ENCODE measurements at regions not wholly inside any gene's neighbourhood (a gene's known extent, or its start where the extent isn't known, plus 50 kb on each side); places are given as distances from the start of the nearest gene placed in this dataset.

- ChIA-PET POLR2A (no interaction called here), CTCF (interaction anchor here (0.8 kb wide), 1 partner anchor 416 kb away, joined by 4 read pairs; no protein-coding TSS in a partner anchor)
- no peaks in the 10 kb centered on the region for H3K4me1 Mint-ChIP-seq
- Histone ChIP-seq H3K27ac (ENCODE audit: low read depth, low read length) (no peak overlapping the region), H3K4me1 (ENCODE audit: insufficient read depth, low read length) (no peaks in the 10 kb centered on the region), H3K27me3 (ENCODE audit: insufficient read depth, low read length, poor library complexity, severe bottlenecking) (no peaks in the 10 kb centered on the region), H3K4me3 (ENCODE audit: low read length) (no peak overlapping the region), H3K36me3 (ENCODE audit: insufficient read depth, low read length) (no peaks in the 10 kb centered on the region), H3K9me3 (ENCODE audit: low read length) (no peaks in the 10 kb centered on the region)
- no peak overlapping the region for H3K4me3 Mint-ChIP-seq
- no peaks in the 10 kb centered on the region for H3K9me3 Mint-ChIP-seq
- H3K27me3 Mint-ChIP-seq = peaks cover 3 to 4% of the 10 kb centered on the region in 2 donors
- no peaks in the 10 kb centered on the region for H3K36me3 Mint-ChIP-seq
- no peak for DNase-seq
- H3K27ac Mint-ChIP-seq = no peak overlapping the region
Measured at GRCh38 chr10:61828788-61829187, 72.7 kb upstream of the ARID5B start.

- Mint-ChIP-seq H3K4me3 (no peak overlapping the region), H3K27me3 (peaks cover 4% of the 10 kb centered on the region in 2 donors), H3K36me3 (no peaks in the 10 kb centered on the region), H3K4me1 (peaks cover 0 to 4% (median 3%) of the 10 kb centered on the region in 3 donors), H3K27ac (no peak overlapping the region), H3K9me3 (no peaks in the 10 kb centered on the region)
- POLR2A ChIA-PET = no interaction called here
- no peak for DNase-seq
- Histone ChIP-seq H3K4me3 (ENCODE audit: low read length) (no peak overlapping the region), H3K27ac (ENCODE audit: low read depth, low read length) (no peak overlapping the region), H3K4me1 (ENCODE audit: insufficient read depth, low read length) (no peaks in the 10 kb centered on the region), H3K9me3 (ENCODE audit: low read length) (no peaks in the 10 kb centered on the region), H3K27me3 (ENCODE audit: insufficient read depth, low read length, poor library complexity, severe bottlenecking) (no peaks in the 10 kb centered on the region), H3K36me3 (ENCODE audit: insufficient read depth, low read length) (no peaks in the 10 kb centered on the region)
- CTCF ChIA-PET = interaction anchor here (1.4 kb wide), 1 partner anchor 38 kb away, joined by 5 read pairs; no protein-coding TSS in a partner anchor
Measured at GRCh38 chr10:61830072-61830845, 71.2 kb upstream of the ARID5B start.

GRCh38 chr10:61830846-61831273, 70.6 kb upstream of the ARID5B start:
- Mint-ChIP-seq H3K27ac (no peak overlapping the region), H3K4me3 (no peak overlapping the region), H3K9me3 (no peaks in the 10 kb centered on the region), H3K27me3 (peaks cover 4% of the 10 kb centered on the region in 2 donors), H3K36me3 (no peaks in the 10 kb centered on the region), H3K4me1 (peaks cover 0 to 9% (median 4%) of the 10 kb centered on the region in 3 donors)
- ChIA-PET POLR2A (no interaction called here), CTCF (interaction anchor here (1.4 kb wide), 1 partner anchor 37 kb away, joined by 5 read pairs; no protein-coding TSS in a partner anchor)
- Histone ChIP-seq H3K36me3 (ENCODE audit: insufficient read depth, low read length) (no peaks in the 10 kb centered on the region), H3K27me3 (ENCODE audit: insufficient read depth, low read length, poor library complexity, severe bottlenecking) (no peaks in the 10 kb centered on the region), H3K9me3 (ENCODE audit: low read length) (no peaks in the 10 kb centered on the region), H3K4me1 (ENCODE audit: insufficient read depth, low read length) (no peaks in the 10 kb centered on the region), H3K27ac (ENCODE audit: low read depth, low read length) (no peak overlapping the region), H3K4me3 (ENCODE audit: low read length) (no peak overlapping the region)
- no peak for DNase-seq

GRCh38 chr10:61832866-61833481, 68.5 kb upstream of the ARID5B start:
- no peaks in the 10 kb centered on the region for H3K9me3 ChIP-seq (ENCODE audit: low read length)
- no peak overlapping the region for H3K27ac ChIP-seq (ENCODE audit: low read depth, low read length)
- ChIA-PET POLR2A (no interaction called here), CTCF (no interaction called here)
- H3K4me1 ChIP-seq (ENCODE audit: insufficient read depth, low read length) = no peaks in the 10 kb centered on the region
- H3K4me3 ChIP-seq (ENCODE audit: low read length) = no peak overlapping the region
- H3K36me3 ChIP-seq (ENCODE audit: insufficient read depth, low read length) = no peaks in the 10 kb centered on the region
- Mint-ChIP-seq H3K36me3 (no peaks in the 10 kb centered on the region), H3K4me3 (no peak overlapping the region), H3K4me1 (peaks cover 0 to 17% (median 4%) of the 10 kb centered on the region in 3 donors), H3K27ac (no peak overlapping the region), H3K27me3 (peaks cover 0 to 6% of the 10 kb centered on the region in 2 donors), H3K9me3 (no peaks in the 10 kb centered on the region)
- no peaks in the 10 kb centered on the region for H3K27me3 ChIP-seq (ENCODE audit: insufficient read depth, low read length, poor library complexity, severe bottlenecking)
- DNase-seq = no peak

GRCh38 chr10:61834519-61834918, 67.0 kb upstream of the ARID5B start:
- peaks cover 0 to 17% (median 4%) of the 10 kb centered on the region in 3 donors for H3K4me1 Mint-ChIP-seq
- H3K4me3 Mint-ChIP-seq = no peak overlapping the region
- ChIA-PET CTCF (interaction anchor here (1.0 to 2.9 kb wide), 2 partner anchors 33 to 84 kb away, joined by 3 to 18 read pairs; no protein-coding TSS in a partner anchor), POLR2A (no interaction called here)
- DNase-seq = no peak
- H3K27ac Mint-ChIP-seq = no peak overlapping the region
- H3K27me3 ChIP-seq (ENCODE audit: insufficient read depth, low read length, poor library complexity, severe bottlenecking) = no peaks in the 10 kb centered on the region
- H3K4me1 ChIP-seq (ENCODE audit: insufficient read depth, low read length) = no peaks in the 10 kb centered on the region
- H3K9me3 Mint-ChIP-seq = no peaks in the 10 kb centered on the region
- peaks cover 0 to 3% of the 10 kb centered on the region in 2 donors for H3K27me3 Mint-ChIP-seq
- H3K36me3 ChIP-seq (ENCODE audit: insufficient read depth, low read length) = no peaks in the 10 kb centered on the region
- no peak overlapping the region for H3K4me3 ChIP-seq (ENCODE audit: low read length)
- no peaks in the 10 kb centered on the region for H3K9me3 ChIP-seq (ENCODE audit: low read length)
- H3K27ac ChIP-seq (ENCODE audit: low read depth, low read length) = no peak overlapping the region
- no peaks in the 10 kb centered on the region for H3K36me3 Mint-ChIP-seq

DNA sequence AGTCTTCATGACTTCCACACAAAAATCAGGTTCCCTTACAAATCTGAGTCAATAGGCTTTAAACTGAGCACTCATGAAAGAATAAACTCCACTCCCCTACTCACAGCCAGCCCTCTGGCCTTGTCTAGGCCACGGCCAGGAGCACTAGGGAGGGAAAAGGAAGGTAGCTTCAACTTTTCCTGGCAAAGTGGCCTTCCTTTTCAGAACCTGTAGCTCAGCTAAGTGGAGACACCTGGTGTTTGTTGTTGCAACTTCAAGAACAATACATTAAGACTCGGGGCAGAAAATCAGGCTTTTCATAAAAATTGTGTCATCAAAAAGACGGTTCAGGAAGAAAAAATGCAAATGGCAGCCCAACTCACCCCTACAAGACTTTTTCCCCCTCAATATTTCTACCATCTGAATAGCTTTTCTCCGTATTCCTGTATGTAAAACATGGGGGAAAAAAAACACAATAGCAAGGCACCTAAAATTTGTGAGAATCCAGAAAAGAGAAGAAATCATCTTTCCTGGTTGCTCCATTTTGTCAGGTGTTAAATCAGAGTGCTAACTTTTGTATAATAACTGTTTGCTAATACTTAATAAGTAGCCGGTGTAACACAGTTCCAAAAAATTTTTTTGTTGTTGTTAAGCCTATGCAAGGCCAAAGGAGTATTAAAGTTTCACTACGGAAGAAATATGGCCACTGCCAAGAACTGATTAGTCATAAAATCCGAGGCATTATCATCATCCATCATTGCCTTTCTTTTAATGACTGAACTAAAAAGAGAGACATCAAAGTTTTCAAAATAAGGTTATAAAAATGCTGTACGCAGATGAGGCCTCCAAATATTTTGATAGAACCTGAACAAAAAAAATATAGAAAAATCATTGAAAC, 66.2 kb upstream of the ARID5B start:
- Mint-ChIP-seq H3K4me3 (peak overlapping the region in 1 of 7 donors; percentile 10), H3K36me3 (no peaks in the 10 kb centered on the region), H3K9me3 (no peaks in the 10 kb centered on the region), H3K27ac (peak overlapping the region in 2 of 8 donors; percentile 43 to 45), H3K27me3 (peaks cover 0 to 3% of the 10 kb centered on the region in 2 donors), H3K4me1 (peaks cover 0 to 17% (median 4%) of the 10 kb centered on the region in 3 donors)
- no peaks in the 10 kb centered on the region for H3K4me1 ChIP-seq (ENCODE audit: insufficient read depth, low read length)
- ChIA-PET CTCF (interaction anchor here (1.0 to 2.9 kb wide), 2 partner anchors 33 to 84 kb away, joined by 3 to 18 read pairs; no protein-coding TSS in a partner anchor), POLR2A (no interaction called here)
- H3K4me3 ChIP-seq (ENCODE audit: low read length) = no peak overlapping the region
- H3K36me3 ChIP-seq (ENCODE audit: insufficient read depth, low read length) = no peaks in the 10 kb centered on the region
- no peak overlapping the region for H3K27ac ChIP-seq (ENCODE audit: low read depth, low read length)
- no peak for DNase-seq
- no peaks in the 10 kb centered on the region for H3K27me3 ChIP-seq (ENCODE audit: insufficient read depth, low read length, poor library complexity, severe bottlenecking)
- no peaks in the 10 kb centered on the region for H3K9me3 ChIP-seq (ENCODE audit: low read length)

DNA sequence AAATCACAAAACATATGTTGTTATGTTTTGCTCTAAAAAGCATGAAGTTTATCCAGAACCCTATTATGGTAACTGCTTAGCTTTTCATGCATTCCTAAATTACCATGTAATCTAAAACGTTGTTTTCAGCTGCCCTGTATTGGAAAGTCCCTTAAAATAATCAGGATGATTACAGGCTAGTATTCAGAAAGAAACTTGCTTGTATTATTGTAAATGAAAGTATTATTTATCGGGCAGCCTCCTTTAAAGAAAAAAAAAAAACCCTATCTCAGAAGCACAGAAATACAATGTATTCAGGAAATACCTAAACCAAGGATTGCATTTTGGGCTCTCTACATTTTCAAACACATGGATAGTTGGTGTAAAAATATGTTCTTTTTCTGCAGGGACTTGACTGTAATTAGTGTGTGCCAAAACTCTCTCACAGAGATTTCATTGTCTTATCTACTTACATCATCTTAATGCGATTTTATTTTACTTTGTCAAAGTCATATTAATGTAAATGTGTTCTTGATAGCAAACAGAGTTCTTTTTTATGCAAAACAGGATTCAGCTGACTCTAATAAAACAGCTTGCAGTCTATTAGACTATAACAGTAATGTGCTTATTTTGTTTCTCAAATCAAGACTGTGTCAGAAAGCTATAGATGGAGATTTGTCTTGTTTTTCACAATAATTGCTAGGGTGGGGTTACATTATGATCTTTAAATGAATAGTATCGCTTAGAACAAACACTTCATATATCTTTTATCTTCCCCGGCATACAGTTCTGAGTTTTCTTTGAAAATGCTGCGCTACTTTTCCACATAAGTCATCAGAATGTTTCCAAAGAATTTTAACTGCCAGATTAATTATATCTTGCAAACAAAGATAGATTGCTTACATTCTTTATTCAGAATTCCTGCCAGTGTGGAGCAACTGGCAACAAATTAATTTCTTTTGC, 65.3 kb upstream of the ARID5B start:
- Histone ChIP-seq H3K27ac (ENCODE audit: low read depth, low read length) (no peak overlapping the region), H3K36me3 (ENCODE audit: insufficient read depth, low read length) (no peaks in the 10 kb centered on the region), H3K27me3 (ENCODE audit: insufficient read depth, low read length, poor library complexity, severe bottlenecking) (no peaks in the 10 kb centered on the region), H3K4me1 (ENCODE audit: insufficient read depth, low read length) (no peaks in the 10 kb centered on the region), H3K9me3 (ENCODE audit: low read length) (no peaks in the 10 kb centered on the region), H3K4me3 (ENCODE audit: low read length) (no peak overlapping the region)
- ChIA-PET POLR2A (no interaction called here), CTCF (interaction anchor here (1.0 to 2.9 kb wide), 2 partner anchors 16 to 85 kb away, joined by 3 to 18 read pairs; no protein-coding TSS in a partner anchor)
- DNase-seq = no peak
- Mint-ChIP-seq H3K9me3 (no peaks in the 10 kb centered on the region), H3K4me1 (peaks cover 0 to 17% (median 4%) of the 10 kb centered on the region in 3 donors), H3K36me3 (no peaks in the 10 kb centered on the region), H3K4me3 (peak overlapping the region in 1 of 7 donors; percentile 26), H3K27ac (peak overlapping the region in 1 of 8 donors; percentile 2), H3K27me3 (peaks cover 0 to 3% of the 10 kb centered on the region in 2 donors)

All from CD8-positive, alpha-beta memory T cell (primary cell).